HG02759 (cell line): ENCODE measurements at regions not wholly inside any gene's neighbourhood (a gene's known extent, or its start where the extent isn't known, plus 50 kb on each side); places are given as distances from the start of the nearest gene placed in this dataset.
"Not testable (repeated sequence)": the region's sequence is repeated elsewhere in the genome, so short reads cannot be mapped to it uniquely, and the experiment has no call there.

Experiments used
- ATAC-seq: cut with Tn5 transposase; IDR thresholded peaks from one replicate; pipeline ENCODE4 v1.9.1; 2021; ENCODE audit warnings: mild to moderate bottlenecking, moderate library complexity; ENCODE audit not compliant: unreplicated experiment

DNA sequence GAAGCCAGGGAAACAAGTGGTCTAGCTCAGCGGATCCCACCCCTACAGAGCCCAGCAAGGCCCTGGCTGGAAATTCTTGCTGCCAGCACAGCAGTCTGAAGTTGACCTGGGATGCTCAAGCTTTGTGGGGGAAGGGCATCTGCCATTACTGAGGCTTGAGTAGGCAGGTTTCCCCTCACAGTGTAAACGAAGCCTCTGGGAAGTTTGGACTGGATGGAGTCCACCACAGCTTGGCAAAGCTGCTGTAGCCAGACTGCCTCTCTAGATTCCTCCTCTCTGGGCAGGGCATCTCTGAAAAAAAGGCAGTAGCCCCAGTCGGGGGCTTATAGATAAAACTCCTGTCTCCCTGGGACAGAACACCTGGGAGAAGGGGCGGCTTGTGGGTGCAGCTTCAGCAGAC is 365.9 kb upstream of the SALL1 start:
- not testable (repeated sequence) for ATAC-seq

DNA sequence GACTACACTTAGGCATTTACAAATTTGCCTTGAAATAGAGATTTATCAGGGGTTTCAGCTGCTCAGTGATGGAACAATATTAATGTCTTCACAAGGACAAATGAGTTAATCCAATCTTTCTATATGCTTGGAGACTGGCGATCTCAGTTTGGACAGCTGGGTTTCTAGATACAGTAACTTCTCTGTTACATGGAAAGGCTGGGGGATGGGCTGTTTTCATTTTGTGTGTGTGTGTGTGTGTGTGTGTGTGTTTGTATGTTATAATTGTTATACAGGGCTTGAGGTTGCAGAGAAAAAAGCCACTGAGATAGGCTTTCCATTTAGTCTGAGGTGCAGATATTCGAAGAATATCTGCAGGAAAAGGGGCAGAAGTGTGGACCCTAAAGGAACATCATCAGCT is 359.3 kb upstream of the SALL1 start:
- no peak for ATAC-seq

DNA sequence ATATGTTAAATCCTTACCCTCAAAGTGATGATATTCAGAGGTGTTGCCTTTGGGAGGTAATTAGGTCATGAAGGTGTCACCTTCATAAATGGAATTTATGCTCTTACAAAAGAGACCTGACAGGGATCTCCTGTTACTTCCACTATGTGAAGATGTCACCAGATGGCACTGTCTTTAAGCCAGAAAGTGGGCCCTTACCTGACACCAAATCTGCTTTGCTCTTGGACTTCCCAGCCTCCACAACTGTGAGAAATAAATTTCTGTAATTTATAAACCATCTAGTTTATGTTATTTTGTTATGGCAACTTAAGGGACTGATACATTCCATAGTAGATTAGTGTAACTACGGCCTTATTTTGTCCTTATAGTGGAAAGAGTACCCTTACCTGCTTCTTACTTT is 358.3 kb upstream of the SALL1 start:
- ATAC-seq: no peak

DNA sequence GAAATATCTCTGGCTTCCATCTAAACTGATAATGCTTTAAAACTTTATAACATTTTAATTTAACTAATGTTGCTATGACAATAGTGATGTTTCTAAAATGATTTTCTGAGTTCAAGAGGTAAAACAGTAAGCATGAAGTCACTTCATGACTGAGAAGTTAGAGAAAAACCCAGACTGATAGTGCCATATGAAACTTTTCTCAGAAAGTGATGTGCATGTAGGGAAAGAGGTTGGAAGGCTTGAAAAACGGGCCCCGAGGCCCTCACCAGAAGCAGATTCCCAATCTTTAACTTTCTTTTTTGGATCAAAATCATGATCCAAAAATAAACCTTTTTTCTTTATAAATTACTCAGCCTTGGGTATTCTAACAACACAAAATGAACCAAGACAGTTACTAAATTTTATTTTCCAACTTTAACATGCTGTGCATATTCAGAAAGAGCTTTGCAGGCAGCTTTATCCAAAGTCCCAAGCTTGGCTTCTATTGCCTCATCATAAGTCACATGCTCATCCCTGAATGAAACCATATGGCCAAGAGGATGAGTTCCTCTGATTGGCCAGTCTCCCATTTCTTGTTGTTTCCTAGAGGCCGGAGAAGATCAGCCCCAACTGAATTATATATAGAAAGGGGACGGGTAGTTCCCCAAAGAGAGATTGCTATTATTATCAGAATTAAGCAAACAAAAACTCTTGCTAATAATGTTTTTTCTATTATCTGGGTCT is 357.6 kb upstream of the SALL1 start:
- no peak for ATAC-seq

DNA sequence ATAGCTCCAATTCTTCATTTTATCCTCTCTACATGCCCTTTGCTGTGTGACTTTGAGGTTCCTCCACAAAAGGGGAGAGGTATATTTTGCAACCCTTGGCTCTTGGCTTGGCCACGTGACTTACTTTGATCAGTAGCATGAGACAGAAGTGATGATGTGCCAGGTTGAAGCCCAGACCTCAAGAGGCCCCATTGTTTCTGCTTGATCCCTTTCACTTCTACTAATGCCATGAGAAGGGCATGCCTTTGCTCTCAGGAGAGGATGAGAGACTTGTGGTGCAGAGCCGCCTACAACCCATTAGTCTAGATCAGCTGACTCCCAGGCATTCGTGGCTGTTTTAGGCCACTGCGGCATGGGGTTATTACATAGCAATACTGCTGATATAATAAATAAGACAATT is 356.2 kb upstream of the SALL1 start:
- ATAC-seq: no peak

DNA sequence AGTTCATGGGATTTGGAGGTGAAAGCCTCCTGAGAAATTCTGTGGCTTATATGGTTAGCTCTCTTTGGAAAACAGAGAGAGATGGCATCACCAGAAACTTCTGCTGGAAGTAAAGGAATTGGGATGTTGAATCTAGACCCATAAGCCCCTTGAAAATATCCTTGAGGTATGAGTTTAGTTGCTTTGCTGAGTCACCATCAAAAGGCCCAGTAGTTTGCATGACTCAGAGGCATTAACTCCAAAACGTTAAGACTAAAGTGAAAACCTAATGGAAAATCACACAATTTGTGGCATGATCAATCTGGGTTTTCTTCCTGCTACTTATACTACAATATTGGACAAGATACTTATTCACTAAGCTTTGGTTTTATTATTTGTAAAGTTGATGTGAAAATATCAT is 349.2 kb upstream of the SALL1 start:
- no peak for ATAC-seq

DNA sequence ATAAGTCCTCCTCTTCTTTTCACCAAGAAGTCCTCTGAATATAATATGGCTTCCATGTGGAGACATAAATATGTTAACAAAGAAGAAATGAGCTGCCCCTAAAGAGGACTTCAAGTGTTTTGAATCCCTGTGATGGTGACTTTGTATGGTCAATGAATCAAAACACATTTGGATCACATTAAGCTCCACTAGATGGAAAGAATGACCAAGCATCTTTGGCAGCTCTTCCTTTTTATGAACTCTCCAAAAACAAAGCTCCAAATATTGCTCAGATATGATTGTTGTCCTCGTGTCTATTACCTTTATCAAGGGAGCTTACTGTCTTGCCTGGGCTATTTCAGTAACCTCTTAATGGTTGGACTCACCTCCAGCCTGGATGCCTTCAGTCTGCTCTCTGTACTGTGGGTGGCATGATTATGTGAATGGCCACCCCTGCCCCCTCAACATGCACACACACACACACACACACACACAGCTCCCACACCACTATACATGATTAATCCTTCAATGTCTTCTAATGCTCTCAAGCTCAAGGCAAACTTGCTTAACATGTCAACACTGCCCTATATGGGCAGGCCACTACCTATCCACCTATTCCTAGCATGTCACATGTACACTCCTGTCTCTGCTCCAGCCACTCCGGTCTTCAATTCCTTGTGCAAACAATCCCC is 346.6 kb upstream of the SALL1 start:
- ATAC-seq: no peak

DNA sequence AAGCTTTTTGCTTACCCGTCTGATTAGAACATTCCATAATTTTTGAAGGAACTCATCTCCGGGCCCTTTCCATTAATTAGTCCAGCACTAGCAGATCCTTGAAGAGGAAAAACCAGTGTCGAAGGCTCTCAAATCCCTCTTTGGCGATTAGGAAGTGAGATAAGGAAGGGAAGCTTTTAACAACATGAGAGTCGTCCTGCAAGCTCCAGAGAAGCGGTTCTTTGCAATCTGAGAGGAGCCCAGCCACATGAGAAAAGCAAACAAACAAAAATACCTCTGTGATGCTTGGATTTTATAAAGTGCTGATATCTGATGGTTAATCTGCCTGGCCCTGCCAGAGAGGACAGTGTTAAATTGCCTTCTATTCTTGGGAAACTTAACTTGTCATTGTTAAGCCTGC is 339.8 kb upstream of the SALL1 start:
- ATAC-seq: no peak

DNA sequence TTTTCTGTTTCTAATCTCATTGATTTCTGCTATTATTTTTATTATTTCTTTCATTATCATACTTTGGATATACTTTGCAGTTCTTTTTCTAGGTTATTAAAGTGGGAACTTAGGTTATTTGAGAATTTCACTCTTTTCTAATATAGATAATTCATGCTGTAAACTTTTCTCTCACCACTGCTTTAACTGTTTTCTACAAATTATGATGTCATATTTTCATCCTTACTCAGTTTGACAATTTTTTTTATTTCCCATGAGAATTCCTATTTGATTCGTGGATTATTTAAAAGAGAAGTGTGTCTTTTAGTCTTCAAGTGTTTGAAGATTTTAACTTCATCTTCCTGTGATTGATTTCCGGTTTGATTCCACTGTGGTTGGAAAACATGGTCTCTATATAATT is 336.8 kb upstream of the SALL1 start:
- no peak for ATAC-seq

DNA sequence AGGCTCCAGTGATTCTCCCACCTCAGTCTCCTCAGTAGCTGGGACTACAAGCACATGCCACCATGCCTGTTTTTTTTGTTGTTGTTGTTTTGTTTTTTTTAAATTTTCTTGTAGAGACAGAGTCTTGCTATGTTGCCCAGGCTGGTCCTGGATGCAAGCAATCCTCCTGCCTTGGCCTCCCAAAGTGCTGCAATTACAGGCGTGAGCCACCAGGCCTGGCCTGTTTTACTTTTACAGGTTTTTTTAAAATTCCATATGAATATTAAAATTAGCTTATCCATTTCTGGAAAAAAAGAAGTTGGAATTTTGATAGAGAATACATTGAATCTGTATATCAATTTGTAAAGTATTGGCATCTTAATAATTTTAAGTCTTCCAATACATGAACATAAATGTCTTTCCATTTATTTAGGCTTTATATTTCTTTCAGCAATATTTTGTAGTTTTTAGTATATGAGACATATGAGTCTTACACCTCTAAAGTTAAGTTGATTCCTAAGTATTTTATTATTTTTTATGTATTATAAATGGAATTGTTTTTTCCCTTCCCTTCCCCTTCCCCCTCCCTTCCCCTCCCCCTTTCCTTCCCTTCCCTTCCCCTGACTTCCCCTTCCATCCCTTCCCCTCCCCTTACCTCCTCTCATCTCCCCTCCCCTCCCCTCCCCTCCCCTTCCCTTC is 323.5 kb upstream of the SALL1 start:
- ATAC-seq: no peak

DNA sequence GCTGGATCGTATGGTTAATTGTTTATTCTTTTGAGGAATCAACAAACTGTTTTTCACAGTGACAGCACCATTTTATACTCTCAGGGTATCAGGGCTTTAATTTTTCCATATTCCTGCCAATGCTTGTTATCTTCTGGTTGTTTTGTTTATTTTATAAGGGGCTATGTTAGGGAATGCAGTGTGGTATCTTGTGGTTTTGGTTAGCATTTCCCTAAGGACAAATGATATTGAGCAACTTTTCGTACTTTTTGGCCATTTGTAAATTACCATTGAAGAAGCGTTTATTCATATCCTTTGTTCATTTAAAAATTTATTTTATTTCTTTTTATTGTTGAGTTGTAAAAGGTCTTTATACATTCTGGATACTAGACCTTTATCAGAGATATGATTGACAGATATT is 322.0 kb upstream of the SALL1 start:
- ATAC-seq: no peak

DNA sequence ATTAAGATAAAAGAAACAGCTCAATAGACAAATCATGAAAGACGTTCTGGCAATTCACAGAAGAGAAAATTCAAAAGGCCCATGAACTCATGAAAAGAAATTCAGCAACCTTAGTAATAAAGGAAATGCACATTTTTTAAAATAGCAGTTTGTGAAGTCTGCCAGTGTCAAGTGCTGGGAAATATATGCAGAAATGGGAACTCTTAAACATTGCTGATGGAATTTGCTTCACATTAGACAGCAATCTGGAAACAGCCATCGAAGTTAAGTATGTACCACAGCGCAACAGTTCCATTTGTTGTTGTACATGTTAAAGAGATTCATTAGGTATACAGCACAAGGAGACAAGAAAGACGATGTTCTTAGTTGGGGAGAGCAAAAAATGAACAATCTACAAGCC is 319.4 kb upstream of the SALL1 start:
- ATAC-seq: no peak

DNA sequence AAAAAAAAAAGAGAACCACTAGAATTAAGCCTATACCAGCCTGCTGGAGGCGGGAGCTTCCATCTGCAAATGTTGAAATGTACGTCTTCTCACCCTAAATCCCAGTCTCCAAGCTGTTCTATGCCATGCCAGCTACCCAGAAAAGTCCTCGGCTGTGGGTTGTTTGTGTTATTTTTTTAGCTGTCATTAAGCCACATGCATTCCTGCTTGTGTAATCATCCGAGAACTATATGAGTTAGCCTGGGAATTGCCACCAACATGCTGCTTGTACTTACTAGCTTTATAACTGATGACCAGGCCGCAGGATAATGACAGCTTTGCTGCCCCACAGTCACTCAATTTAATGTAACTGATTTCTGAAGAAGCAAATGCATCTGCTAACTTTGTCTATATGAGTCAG is 313.9 kb upstream of the SALL1 start:
- ATAC-seq: no peak

DNA sequence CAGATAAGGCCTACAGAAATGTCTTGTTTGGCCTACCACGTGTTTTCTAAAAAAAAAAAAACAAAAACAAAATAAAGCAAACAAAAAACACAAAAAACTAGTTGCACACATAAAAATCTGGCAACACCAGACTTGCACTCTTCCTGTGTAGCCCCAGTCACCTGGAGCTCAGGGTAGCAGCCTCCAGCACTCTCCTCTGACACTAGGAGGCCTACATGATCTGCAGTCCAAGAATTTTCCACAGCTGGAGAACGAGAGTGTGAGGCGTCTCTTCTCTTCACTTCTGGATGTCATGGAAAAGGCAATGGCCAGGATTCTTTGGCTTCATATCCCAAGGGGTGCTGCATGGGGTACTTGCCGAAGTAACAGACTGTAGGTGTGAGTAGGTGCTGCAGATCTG is 310.2 kb upstream of the SALL1 start:
- no peak for ATAC-seq

DNA sequence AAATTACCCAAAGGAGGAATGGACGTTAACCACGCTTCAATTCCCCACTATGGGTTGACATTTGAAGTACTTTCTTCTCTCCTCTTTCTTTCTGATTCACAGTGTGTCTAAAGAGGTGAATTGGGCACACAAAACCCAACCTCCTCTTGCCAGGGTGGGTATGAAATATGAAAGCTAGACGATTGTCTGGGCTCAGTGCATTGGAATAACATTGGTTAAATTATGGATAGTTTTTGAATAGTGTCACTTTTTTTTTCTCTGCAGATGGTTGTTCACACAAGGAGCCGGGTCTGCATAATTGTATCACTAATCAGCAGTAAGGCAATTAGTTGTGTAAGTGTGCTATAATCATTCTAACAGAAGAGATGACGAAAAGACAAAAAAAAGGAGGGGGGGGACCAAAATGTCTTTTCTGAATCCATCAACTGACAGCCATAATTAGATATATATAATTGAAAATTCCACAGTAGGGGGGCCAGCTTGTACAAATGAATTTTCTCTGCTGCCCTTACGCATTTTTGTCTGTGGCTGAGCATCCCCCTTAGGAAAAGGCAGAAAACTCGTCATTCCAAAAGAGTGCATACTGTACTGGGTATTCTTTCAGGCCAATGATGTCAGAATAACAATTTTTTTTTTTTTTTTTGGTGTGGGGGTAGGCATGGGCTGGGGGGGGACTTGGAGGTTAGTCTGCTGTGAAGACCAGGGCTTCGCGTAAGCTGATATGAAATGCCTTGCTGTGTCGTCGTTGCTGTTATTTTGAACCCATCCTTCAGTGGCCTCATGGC is 307.5 kb upstream of the SALL1 start:
- ATAC-seq: no peak

DNA sequence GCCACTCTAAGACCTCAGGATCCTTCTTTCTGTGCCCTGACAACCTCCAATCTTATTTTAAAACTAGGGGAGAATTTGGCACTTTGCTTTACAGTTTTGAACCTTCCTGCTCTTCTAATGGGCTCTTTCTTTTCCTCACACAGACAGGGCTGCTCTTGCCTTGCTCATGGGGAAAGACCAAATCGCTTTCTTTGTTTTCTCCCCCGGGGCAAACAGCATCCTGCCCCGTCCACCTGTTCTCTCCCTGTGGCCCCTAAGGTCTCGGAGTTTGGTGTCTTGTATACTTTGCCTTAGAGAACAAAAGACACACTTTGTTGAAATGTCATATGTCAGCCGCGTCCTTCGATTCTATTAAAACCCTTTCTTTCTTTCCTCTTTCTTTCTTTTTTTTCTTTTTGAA is 306.7 kb upstream of the SALL1 start:
- no peak for ATAC-seq

DNA sequence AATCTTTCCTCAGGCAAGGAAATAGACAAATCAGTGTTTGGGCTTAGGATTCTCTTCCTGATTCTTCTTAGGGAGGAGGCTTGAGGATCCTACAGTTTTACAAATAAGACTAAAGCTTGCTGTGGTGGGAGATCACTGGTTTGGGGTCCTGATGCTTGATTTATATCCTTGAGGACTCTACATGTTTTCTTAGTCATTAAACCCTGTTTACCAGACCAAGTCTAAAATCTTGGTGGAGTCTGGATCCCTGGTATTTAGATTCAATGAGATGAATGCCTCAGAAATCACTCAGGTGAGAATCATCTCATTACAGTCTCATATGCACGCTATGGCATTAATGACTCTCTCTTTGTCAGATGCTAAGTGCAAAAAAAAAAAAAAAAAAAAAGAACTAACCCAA is 304.3 kb upstream of the SALL1 start:
- no peak for ATAC-seq

DNA sequence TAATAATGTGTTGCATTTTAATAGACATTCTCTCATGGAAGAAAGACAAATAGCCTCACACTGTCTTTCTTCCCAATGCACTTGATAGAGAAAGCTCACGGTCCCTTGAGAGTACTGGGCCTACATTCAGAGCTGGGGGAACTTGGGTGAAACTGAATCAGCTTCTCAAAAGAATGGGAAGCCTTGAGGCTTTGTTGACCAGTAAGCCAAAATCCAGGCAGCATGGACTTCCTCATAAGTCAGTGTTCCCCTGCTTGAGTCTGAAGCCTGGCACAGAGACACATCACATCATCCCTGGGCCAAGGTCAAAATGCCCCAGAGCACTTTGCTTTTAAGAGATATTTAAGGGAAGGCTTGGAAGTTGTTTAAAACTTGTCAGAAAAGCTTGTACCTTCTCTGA is 302.2 kb upstream of the SALL1 start:
- no peak for ATAC-seq

DNA sequence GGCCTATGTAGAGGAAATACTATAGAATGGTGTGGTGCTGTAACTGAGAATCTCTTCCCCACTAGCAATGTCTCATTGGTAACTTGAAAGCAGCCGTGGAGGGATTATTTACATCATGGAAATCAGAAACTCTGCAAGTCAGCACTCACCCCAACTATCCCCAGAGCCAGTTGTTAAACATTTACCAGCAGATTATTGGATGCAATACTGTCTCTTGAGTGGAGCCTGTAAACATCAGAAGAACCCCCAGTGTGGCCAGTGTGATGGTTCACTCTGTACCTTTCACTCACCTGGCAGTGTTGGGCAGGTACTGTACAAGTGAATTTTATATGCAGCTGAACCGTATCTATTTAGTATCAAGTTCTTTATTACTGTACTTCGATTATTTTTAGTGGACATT is 299.8 kb upstream of the SALL1 start:
- ATAC-seq: no peak

DNA sequence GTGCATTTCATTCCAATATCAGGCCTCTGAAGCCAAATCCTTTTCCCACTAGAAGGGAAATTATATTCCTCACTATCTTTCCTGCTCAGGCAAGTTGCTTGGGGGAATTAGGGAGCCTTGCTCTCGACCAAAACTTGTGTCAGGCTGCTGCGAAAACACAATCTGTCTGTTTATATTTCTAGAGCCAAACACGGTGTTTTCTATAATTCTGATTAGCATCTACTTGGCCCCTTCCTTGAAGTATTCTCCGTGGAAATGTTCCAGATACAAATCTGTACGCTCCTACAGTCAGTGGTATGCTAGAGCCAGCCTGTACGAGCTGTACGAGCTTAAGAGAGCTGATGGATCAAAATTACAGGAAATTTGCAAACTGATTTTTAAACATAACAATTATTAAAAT is 299.3 kb upstream of the SALL1 start:
- ATAC-seq: no peak

DNA sequence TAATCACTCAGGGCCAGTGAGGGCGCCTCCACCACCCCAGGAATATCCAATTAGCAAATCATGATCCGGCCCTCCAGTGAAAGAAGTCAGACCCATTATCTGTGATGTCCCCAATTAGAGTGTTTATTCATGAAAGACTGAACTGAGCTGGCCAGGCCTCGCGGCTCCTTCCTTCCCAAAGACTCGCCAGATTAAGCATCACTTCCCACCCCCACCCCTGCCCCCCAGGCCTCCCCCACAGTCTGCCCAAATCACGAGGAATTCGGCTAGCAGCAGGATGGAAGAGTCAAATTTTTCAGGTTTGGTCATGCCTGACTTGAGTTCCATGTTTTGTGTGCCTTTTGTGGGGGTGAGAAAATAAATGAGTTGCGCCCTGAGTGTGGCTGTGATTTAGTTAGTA is 298.4 kb upstream of the SALL1 start:
- ATAC-seq: no peak

DNA sequence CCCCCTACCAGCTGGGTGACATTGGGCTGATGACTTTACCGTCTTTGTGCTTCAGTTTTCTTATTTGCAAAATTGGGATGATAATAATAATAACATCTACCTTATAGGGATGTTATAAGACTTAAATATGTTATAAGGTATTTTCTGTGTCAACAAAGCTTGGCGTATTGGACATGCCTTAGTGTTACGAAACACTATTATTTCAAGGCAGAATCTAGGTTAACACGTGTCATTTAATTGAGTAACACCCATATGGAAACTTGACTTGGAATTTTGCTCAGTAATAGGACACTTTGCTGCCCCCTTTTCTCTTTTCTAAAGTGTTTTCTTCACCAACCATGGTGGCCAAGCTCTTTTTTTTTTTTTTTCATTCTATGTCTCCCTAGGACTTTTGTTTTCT is 294.2 kb upstream of the SALL1 start:
- ATAC-seq: no peak
